Breast epithelium (tissue), 3 donors: ENCODE measurements at regions not wholly inside any gene's neighbourhood (a gene's known extent, or its start where the extent isn't known, plus 50 kb on each side); places are given as distances from the start of the nearest gene placed in this dataset.

Experiments used
- POLR2A ChIP-seq: fragments of 450-650 bp; IDR thresholded peaks from one replicate; pipeline ENCODE4 v1.6.1; 2016; ENCODE audit warnings: antibody characterized with exemption, mild to moderate bottlenecking, moderate library complexity
- POLR2AphosphoS5 ChIP-seq, 3 donors: sonication (generic); formaldehyde crosslinking; IDR thresholded peaks; one replicate each; pipeline ENCODE4 v1.6.1; 2017; ENCODE audit warnings: antibody characterized with exemption in 3 of 3
- TF ChIP-seq, protein P1 (sequence below), 3 donors: fragments of 450-650 bp; IDR thresholded peaks; one replicate each; pipeline ENCODE4 v1.5.1; 2016 to 2017; ENCODE audit warnings: antibody characterized with exemption in 3 of 3, mild to moderate bottlenecking in 3 of 3, moderate library complexity in 3 of 3

DNA sequence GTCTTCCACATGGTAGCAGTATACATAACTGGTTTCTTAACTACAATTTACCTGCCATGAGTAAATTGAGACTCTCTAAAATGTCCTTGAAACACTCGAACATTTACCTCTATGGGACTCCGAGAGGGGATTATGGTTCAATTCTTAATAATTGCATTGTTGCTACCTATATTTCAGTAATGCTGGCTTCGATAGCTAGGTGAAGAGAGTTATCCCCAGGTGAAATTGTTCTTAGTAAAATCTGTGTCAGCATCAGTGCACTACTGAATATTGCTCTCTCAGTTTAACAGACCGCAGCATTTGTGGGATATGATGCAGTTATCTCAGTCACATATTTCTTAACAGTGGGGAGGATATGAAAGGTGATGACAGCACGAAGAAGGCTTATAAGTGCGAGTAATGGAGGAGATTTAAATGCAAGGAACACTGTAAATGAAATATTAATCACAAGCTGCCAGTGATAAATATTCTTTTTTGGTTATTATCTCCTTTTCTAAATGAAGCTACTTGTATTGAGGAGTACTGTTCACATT lies 801.9 kb downstream of the BRINP3 start:
- TF ChIP-seq, protein P1, sequence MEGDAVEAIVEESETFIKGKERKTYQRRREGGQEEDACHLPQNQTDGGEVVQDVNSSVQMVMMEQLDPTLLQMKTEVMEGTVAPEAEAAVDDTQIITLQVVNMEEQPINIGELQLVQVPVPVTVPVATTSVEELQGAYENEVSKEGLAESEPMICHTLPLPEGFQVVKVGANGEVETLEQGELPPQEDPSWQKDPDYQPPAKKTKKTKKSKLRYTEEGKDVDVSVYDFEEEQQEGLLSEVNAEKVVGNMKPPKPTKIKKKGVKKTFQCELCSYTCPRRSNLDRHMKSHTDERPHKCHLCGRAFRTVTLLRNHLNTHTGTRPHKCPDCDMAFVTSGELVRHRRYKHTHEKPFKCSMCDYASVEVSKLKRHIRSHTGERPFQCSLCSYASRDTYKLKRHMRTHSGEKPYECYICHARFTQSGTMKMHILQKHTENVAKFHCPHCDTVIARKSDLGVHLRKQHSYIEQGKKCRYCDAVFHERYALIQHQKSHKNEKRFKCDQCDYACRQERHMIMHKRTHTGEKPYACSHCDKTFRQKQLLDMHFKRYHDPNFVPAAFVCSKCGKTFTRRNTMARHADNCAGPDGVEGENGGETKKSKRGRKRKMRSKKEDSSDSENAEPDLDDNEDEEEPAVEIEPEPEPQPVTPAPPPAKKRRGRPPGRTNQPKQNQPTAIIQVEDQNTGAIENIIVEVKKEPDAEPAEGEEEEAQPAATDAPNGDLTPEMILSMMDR (IDR thresholded peaks at IDR 0.05) = no peak
- TF ChIP-seq POLR2AphosphoS5 (IDR thresholded peaks at IDR 0.05) = no peak
- no peak for TF ChIP-seq POLR2A
